Esophagus muscularis mucosa (tissue), 4 donors: ENCODE measurements at regions not wholly inside any gene's neighbourhood (a gene's known extent, or its start where the extent isn't known, plus 50 kb on each side); places are given as distances from the start of the nearest gene placed in this dataset.

Experiments
- EP300 ChIP-seq: sonication (generic); formaldehyde crosslinking; IDR thresholded peaks from one replicate; pipeline ENCODE4 v1.6.1; 2017; ENCODE audit warnings: antibody characterized with exemption
- POLR2A ChIP-seq: fragments of 450-650 bp; IDR thresholded peaks from one replicate; pipeline ENCODE4 v1.6.1; 2017; ENCODE audit warnings: antibody characterized with exemption, moderate library complexity, mild to moderate bottlenecking, low read depth
- POLR2AphosphoS5 ChIP-seq, 2 donors: sonication (generic); formaldehyde crosslinking; IDR thresholded peaks; one replicate each; pipeline ENCODE4 v1.6.1; 2017; ENCODE audit warnings: antibody characterized with exemption in 2 of 2
- TF ChIP-seq, protein P1 (sequence below), 3 experiments: fragments of 200-600 bp in 2 of 3; fragments of 450-650 bp in 1 of 3; sonication (generic) in 2 of 3; IDR thresholded peaks; one replicate each; pipeline ENCODE4 v1.5.1; 2017 to 2019; ENCODE audit warnings: antibody characterized with exemption in 3 of 3, mild to moderate bottlenecking in 2 of 3, moderate library complexity in 1 of 3

DNA sequence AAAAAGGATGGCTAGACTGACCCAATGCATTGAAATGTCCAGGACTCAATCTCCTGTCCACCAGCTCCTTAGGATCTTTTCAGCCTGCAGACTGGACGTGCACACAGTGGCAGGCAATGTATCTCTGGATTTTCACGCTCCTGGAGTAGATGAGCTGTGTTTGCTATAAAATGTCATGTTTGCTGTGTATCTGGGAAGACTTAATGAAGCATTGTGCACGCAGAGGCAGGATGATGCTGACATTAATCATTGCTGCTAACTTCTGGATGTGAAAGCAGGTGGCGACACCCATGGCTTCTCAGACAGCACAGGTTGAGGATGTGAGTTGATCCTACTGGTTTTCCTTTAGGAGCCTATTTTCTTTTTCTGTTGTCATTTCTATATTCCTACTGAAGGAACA is 133.1 kb upstream of the PCSK2 start:
- TF ChIP-seq, protein P1, sequence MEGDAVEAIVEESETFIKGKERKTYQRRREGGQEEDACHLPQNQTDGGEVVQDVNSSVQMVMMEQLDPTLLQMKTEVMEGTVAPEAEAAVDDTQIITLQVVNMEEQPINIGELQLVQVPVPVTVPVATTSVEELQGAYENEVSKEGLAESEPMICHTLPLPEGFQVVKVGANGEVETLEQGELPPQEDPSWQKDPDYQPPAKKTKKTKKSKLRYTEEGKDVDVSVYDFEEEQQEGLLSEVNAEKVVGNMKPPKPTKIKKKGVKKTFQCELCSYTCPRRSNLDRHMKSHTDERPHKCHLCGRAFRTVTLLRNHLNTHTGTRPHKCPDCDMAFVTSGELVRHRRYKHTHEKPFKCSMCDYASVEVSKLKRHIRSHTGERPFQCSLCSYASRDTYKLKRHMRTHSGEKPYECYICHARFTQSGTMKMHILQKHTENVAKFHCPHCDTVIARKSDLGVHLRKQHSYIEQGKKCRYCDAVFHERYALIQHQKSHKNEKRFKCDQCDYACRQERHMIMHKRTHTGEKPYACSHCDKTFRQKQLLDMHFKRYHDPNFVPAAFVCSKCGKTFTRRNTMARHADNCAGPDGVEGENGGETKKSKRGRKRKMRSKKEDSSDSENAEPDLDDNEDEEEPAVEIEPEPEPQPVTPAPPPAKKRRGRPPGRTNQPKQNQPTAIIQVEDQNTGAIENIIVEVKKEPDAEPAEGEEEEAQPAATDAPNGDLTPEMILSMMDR (IDR thresholded peaks at IDR 0.05), result no peak
- no peak for TF ChIP-seq EP300
- no peak for TF ChIP-seq POLR2AphosphoS5 (IDR thresholded peaks at IDR 0.05)
- TF ChIP-seq POLR2A, result no peak
